Kidney (tissue), 13 donors: ENCODE measurements at regions not wholly inside any gene's neighbourhood (a gene's known extent, or its start where the extent isn't known, plus 50 kb on each side); places are given as distances from the start of the nearest gene placed in this dataset.

ENCODE experiments used
- DNase-seq, 5 donors: peaks; one replicate each; pipeline ENCODE4 v3.0.0-alpha.2; 2013 to 2020
- FAIRE-seq: peaks from 2 replicates; lab custom pipeline; 2012; peaks lifted over from hg19 to GRCh38; lab: Jason Lieb, UNC
- H3K27ac ChIP-seq, 2 donors: one replicate each; pipeline ENCODE4 v1.7.0; 2013; ENCODE audit warnings: low read depth in 2 of 2, low read length in 2 of 2, inconsistent platforms in 1 of 2
- H3K27me3 ChIP-seq: one replicate; pipeline ENCODE4 v1.7.1; 2013; ENCODE audit warnings: low read length, inconsistent platforms; ENCODE audit not compliant: control insufficient read depth, insufficient read depth
- H3K36me3 ChIP-seq, 3 donors: one replicate each; pipeline versions ENCODE4 v1.7.0 to v1.7.1; 2013; ENCODE audit warnings: low read length in 3 of 3, control low read depth in 1 of 3, inconsistent platforms in 1 of 3; ENCODE audit not compliant: insufficient read depth in 3 of 3, control insufficient read depth in 2 of 3
- H3K4me1 ChIP-seq, 3 donors: one replicate each; pipeline versions ENCODE4 v1.7.0 to v1.7.1; 2013; ENCODE audit warnings: low read length in 3 of 3, inconsistent platforms in 1 of 3, low read depth in 1 of 3; ENCODE audit not compliant: control insufficient read depth in 2 of 3, insufficient read depth in 2 of 3
- H3K4me3 ChIP-seq, 3 donors: one replicate each; pipeline versions ENCODE4 v1.7.0 to v1.8.1; 2013; ENCODE audit warnings: low read length in 3 of 3, control low read depth in 1 of 3, inconsistent platforms in 1 of 3
- H3K9ac ChIP-seq, 3 donors: one replicate each; pipeline versions ENCODE4 v1.7.0 to v1.7.1; 2013; ENCODE audit warnings: low read length in 3 of 3, control low read depth in 1 of 3, inconsistent platforms in 1 of 3
- H3K9me3 ChIP-seq, 3 donors: one replicate each; pipeline versions ENCODE4 v1.7.0 to v1.7.1; 2013; ENCODE audit warnings: low read length in 3 of 3, control low read depth in 1 of 3, inconsistent platforms in 1 of 3; ENCODE audit not compliant: control insufficient read depth in 2 of 3, insufficient read depth in 1 of 3
- CTCF ChIP-seq: IDR thresholded peaks from 3 replicates; pipeline ENCODE4 v1.5.1; 2012; ENCODE audit warnings: mild to moderate bottlenecking, moderate library complexity, borderline replicate concordance; ENCODE audit not compliant: insufficient read depth; ENCODE audit errors: extremely low read depth
- intact Hi-C: fragments of 100-400 bp; cut with DNase I; formaldehyde crosslinking; loops from one replicate; pipeline ENCODE4 v1.11.1; 2022
- donor health status: control.
- donor health status: control.
- donor health status: control.
- donor health status: control.
- donor health status: control.
- donor health status: DM: yes; HTN: yes; CAD: no.
- donor health status: Normal renal cell carcinoma (clear cell type).

GRCh38 chr12:116469344-116469743 lies 89.8 kb upstream of the MAP1LC3B2 start:
- Histone ChIP-seq H3K36me3 (no peaks in the 10 kb centered on the region), H3K4me1 (peaks cover 0 to 2% (median 0%) of the 10 kb centered on the region in 3 donors), H3K27ac (no peak overlapping the region), H3K27me3 (no peaks in the 10 kb centered on the region), H3K4me3 (no peak overlapping the region), H3K9me3 (no peaks in the 10 kb centered on the region), H3K9ac (no peak overlapping the region)
- DNase-seq (no peak), FAIRE-seq (no peak)
- intact Hi-C loops = no loop called here
- no peak for TF ChIP-seq CTCF

- peaks cover 0 to 2% (median 0%) of the 10 kb centered on the region in 3 donors for H3K4me1 ChIP-seq
- no peaks in the 10 kb centered on the region for H3K36me3 ChIP-seq
- H3K27me3 ChIP-seq = no peaks in the 10 kb centered on the region
- no peak for FAIRE-seq
- H3K27ac ChIP-seq = no peak overlapping the region
- H3K9me3 ChIP-seq = peaks cover 0 to 11% (median 0%) of the 10 kb centered on the region in 3 donors
- intact Hi-C loops = no loop called here
- peak in 1 of 5 donors; percentile 55 for DNase-seq
- no peak overlapping the region for H3K9ac ChIP-seq
- no peak for TF ChIP-seq CTCF
- no peak overlapping the region for H3K4me3 ChIP-seq
Measured at GRCh38 chr12:116471544-116471943, 87.6 kb upstream of the MAP1LC3B2 start.

GRCh38 chr12:116472193-116472592 lies 87.0 kb upstream of the MAP1LC3B2 start:
- Histone ChIP-seq H3K36me3 (no peaks in the 10 kb centered on the region), H3K27me3 (no peaks in the 10 kb centered on the region), H3K27ac (no peak overlapping the region), H3K9ac (no peak overlapping the region), H3K9me3 (peaks cover 0 to 14% (median 0%) of the 10 kb centered on the region in 3 donors), H3K4me1 (no peaks in the 10 kb centered on the region), H3K4me3 (no peak overlapping the region)
- no peak for FAIRE-seq
- intact Hi-C loops = no loop called here
- no peak for TF ChIP-seq CTCF
- no peak for DNase-seq

GRCh38 chr12:116473416-116473815 lies 85.8 kb upstream of the MAP1LC3B2 start:
- Histone ChIP-seq H3K9ac (no peak overlapping the region), H3K27ac (no peak overlapping the region), H3K9me3 (peaks cover 0 to 15% (median 0%) of the 10 kb centered on the region in 3 donors), H3K4me1 (no peaks in the 10 kb centered on the region), H3K27me3 (no peaks in the 10 kb centered on the region), H3K4me3 (no peak overlapping the region), H3K36me3 (no peaks in the 10 kb centered on the region)
- intact Hi-C loops = no loop called here
- FAIRE-seq (no peak), DNase-seq (no peak)
- no peak for TF ChIP-seq CTCF
